HL-60 (cell line): ENCODE measurements at regions not wholly inside any gene's neighbourhood (a gene's known extent, or its start where the extent isn't known, plus 50 kb on each side); places are given as distances from the start of the nearest gene placed in this dataset.

Experiments
- DNase-seq, 2 experiments: peaks; one replicate each; pipeline ENCODE4 v3.0.0-alpha.2; 2010 to 2020; ENCODE audit warnings: low read depth in 1 of 2, low spot score in 1 of 2
- H3K27ac ChIP-seq: fragments of 250-450 bp; sonication (Bioruptor Pico); replicated peaks from 2 replicates; pipeline ENCODE4 v1.5.1; 2020; ENCODE audit warnings: mild to moderate bottlenecking, moderate library complexity
- H3K27me3 ChIP-seq: fragments of 250-450 bp; sonication (Bioruptor Pico); 2 replicates; pipeline ENCODE4 v1.5.1; 2021; ENCODE audit warnings: mild to moderate bottlenecking, moderate library complexity; ENCODE audit not compliant: insufficient read depth, poor library complexity, severe bottlenecking
- H3K4me3 ChIP-seq: replicated peaks from 2 replicates; pipeline ENCODE4 v1.5.1; 2011; ENCODE audit warnings: mild to moderate bottlenecking, control low read depth, low read length; ENCODE audit not compliant: insufficient read depth
- CTCF ChIP-seq: IDR thresholded peaks from one replicate; pipeline ENCODE4 v1.5.1; 2011; ENCODE audit warnings: low read length, control low read depth, inconsistent platforms; ENCODE audit not compliant: insufficient read depth
- GABPA ChIP-seq: IDR thresholded peaks from 2 replicates; pipeline ENCODE4 v1.6.1; 2012; ENCODE audit warnings: low read depth
- POLR2AphosphoS5 ChIP-seq: IDR thresholded peaks from 2 replicates; pipeline ENCODE4 v1.6.1; 2012; ENCODE audit warnings: low read depth
- REST ChIP-seq: IDR thresholded peaks from 2 replicates; pipeline ENCODE4 v1.6.1; 2012; ENCODE audit warnings: low read depth; ENCODE audit not compliant: insufficient replicate concordance
- SPI1 ChIP-seq: IDR thresholded peaks from 2 replicates; pipeline ENCODE4 v1.6.1; 2012; ENCODE audit warnings: low read depth, mild to moderate bottlenecking, borderline replicate concordance

- DNase-seq, result no peak
- Histone ChIP-seq H3K4me3 (no peak overlapping the region), H3K27me3 (no peaks in the 10 kb centered on the region), H3K27ac (no peak overlapping the region)
- TF ChIP-seq SPI1 (no peak), REST (no peak), CTCF (no peak), POLR2AphosphoS5 (no peak), GABPA (no peak)
These were observed 204.4 kb downstream of the FAM43A start for GRCh38 chr3:194890091-194890490.

- Histone ChIP-seq H3K27me3 (no peaks in the 10 kb centered on the region), H3K4me3 (no peak overlapping the region), H3K27ac (no peak overlapping the region)
- TF ChIP-seq SPI1, result no peak
- no peak for TF ChIP-seq CTCF
- no peak for TF ChIP-seq REST
- TF ChIP-seq POLR2AphosphoS5, result no peak
- no peak for TF ChIP-seq GABPA
- no peak for DNase-seq
These were observed 207.7 kb downstream of the FAM43A start for GRCh38 chr3:194893121-194893987.

GRCh38 chr3:194894538-194894937, 208.9 kb downstream of the FAM43A start:
- Histone ChIP-seq H3K4me3 (no peak overlapping the region), H3K27ac (no peak overlapping the region), H3K27me3 (no peaks in the 10 kb centered on the region)
- DNase-seq, result no peak
- TF ChIP-seq POLR2AphosphoS5, result no peak
- TF ChIP-seq GABPA, result no peak
- no peak for TF ChIP-seq SPI1
- TF ChIP-seq CTCF, result no peak
